ENCODE measurements at regions not wholly inside any gene's neighbourhood (a gene's known extent, or its start where the extent isn't known, plus 50 kb on each side); places are given as distances from the start of the nearest gene placed in this dataset.

DNA sequence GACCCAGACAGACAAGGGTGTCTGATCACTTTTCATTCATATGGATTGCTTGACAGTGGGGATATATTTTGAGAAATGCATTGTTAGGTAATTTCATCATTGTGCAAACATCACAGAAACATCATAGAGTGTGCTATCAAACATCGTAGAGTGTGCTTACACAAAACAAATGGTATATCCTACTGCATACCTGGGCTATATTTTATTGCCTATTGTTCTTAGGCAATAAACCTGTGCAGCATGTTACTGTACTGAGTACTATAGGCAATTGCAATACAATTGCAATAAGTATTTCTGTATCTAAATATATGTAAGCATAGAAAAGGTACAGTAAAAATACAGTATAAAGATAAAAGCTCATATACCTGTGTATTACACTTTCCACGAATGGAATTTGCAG lies 319.1 kb downstream of the KIF20B start (continued):
- TF ChIP-seq, protein P1, sequence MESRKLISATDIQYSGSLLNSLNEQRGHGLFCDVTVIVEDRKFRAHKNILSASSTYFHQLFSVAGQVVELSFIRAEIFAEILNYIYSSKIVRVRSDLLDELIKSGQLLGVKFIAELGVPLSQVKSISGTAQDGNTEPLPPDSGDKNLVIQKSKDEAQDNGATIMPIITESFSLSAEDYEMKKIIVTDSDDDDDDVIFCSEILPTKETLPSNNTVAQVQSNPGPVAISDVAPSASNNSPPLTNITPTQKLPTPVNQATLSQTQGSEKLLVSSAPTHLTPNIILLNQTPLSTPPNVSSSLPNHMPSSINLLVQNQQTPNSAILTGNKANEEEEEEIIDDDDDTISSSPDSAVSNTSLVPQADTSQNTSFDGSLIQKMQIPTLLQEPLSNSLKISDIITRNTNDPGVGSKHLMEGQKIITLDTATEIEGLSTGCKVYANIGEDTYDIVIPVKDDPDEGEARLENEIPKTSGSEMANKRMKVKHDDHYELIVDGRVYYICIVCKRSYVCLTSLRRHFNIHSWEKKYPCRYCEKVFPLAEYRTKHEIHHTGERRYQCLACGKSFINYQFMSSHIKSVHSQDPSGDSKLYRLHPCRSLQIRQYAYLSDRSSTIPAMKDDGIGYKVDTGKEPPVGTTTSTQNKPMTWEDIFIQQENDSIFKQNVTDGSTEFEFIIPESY (IDR thresholded peaks at IDR 0.05), result no peak
- TF ChIP-seq, protein P2, sequence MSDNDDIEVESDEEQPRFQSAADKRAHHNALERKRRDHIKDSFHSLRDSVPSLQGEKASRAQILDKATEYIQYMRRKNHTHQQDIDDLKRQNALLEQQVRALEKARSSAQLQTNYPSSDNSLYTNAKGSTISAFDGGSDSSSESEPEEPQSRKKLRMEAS (IDR thresholded peaks at IDR 0.05), result no peak

DNA sequence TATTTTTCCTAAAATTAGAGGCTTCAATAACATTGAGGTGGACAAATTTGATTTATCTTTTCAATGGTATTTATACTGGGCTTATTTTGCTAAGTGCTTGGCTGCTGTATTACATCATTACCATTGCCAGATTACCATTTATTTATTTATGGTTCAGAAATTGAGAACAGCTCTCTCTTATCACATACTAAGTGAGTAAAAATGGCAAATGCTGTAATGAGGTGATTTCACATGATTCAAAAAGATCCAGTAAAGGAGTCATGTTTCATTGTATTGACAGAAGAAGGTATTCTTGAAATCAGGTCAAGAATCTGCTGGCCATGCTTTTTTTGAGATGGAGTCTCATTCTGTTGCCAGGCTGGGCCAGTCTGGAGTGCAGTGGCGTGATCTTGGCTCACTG lies 322.6 kb downstream of the KIF20B start:
- Histone ChIP-seq H3K9ac (ENCODE audit: low read depth in 1 of 2, low read length in 2 of 2) (no peak overlapping the region), H3K27me3 (ENCODE audit: control insufficient read depth in 4 of 4, insufficient read depth in 4 of 4, low read length in 3 of 4) (no peaks in the 10 kb centered on the region), H3K9me3 (ENCODE audit: control insufficient read depth in 4 of 4, low read length in 3 of 4) (peaks cover 0 to 2% (median 0%) of the 10 kb centered on the region in 4 donors), H3K4me1 (ENCODE audit: control insufficient read depth in 4 of 4, insufficient read depth in 4 of 4, low read length in 3 of 4) (no peaks in the 10 kb centered on the region), H3K36me3 (ENCODE audit: control insufficient read depth in 4 of 4, insufficient read depth in 3 of 4, low read depth in 1 of 4, low read length in 3 of 4) (no peaks in the 10 kb centered on the region), H3K4me3 (ENCODE audit: low read depth in 1 of 3, low read length in 3 of 3) (no peak overlapping the region), H3K27ac (ENCODE audit: low read depth in 1 of 2, low read length in 2 of 2) (no peak overlapping the region)
- TF ChIP-seq EGR1 (IDR thresholded peaks at IDR 0.05; ENCODE audit: low read depth in 2 of 2), result no peak
- TF ChIP-seq GABPA (IDR thresholded peaks at IDR 0.05 in 1 of 2, conservative IDR thresholded peaks at IDR 0.05 in 1 of 2), result no peak
- TF ChIP-seq YY1 (IDR thresholded peaks at IDR 0.05), result no peak
- TF ChIP-seq HNF4G (IDR thresholded peaks at IDR 0.05), result no peak
- TF ChIP-seq, protein P3, sequence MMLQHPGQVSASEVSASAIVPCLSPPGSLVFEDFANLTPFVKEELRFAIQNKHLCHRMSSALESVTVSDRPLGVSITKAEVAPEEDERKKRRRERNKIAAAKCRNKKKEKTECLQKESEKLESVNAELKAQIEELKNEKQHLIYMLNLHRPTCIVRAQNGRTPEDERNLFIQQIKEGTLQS (IDR thresholded peaks at IDR 0.05), result no peak
- no peak for TF ChIP-seq JUND (IDR thresholded peaks at IDR 0.05)
- TF ChIP-seq SP1 (IDR thresholded peaks at IDR 0.05), result no peak
- TF ChIP-seq FOXA1 (IDR thresholded peaks at IDR 0.05), result no peak
- TF ChIP-seq FOXA2 (IDR thresholded peaks at IDR 0.05), result no peak
- TF ChIP-seq NR2F2 (IDR thresholded peaks at IDR 0.05), result no peak
- TF ChIP-seq, protein P4, sequence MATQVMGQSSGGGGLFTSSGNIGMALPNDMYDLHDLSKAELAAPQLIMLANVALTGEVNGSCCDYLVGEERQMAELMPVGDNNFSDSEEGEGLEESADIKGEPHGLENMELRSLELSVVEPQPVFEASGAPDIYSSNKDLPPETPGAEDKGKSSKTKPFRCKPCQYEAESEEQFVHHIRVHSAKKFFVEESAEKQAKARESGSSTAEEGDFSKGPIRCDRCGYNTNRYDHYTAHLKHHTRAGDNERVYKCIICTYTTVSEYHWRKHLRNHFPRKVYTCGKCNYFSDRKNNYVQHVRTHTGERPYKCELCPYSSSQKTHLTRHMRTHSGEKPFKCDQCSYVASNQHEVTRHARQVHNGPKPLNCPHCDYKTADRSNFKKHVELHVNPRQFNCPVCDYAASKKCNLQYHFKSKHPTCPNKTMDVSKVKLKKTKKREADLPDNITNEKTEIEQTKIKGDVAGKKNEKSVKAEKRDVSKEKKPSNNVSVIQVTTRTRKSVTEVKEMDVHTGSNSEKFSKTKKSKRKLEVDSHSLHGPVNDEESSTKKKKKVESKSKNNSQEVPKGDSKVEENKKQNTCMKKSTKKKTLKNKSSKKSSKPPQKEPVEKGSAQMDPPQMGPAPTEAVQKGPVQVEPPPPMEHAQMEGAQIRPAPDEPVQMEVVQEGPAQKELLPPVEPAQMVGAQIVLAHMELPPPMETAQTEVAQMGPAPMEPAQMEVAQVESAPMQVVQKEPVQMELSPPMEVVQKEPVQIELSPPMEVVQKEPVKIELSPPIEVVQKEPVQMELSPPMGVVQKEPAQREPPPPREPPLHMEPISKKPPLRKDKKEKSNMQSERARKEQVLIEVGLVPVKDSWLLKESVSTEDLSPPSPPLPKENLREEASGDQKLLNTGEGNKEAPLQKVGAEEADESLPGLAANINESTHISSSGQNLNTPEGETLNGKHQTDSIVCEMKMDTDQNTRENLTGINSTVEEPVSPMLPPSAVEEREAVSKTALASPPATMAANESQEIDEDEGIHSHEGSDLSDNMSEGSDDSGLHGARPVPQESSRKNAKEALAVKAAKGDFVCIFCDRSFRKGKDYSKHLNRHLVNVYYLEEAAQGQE (IDR thresholded peaks at IDR 0.05), result no peak
- TF ChIP-seq, protein P1 (IDR thresholded peaks at IDR 0.05), result no peak
- no peak for TF ChIP-seq TAF1 (conservative IDR thresholded peaks at IDR 0.05)
- WGBS, result 56% methylated on average over 1 of the region's 1 CpG
- DNase-seq (ENCODE audit: low spot score), result no peak

DNA sequence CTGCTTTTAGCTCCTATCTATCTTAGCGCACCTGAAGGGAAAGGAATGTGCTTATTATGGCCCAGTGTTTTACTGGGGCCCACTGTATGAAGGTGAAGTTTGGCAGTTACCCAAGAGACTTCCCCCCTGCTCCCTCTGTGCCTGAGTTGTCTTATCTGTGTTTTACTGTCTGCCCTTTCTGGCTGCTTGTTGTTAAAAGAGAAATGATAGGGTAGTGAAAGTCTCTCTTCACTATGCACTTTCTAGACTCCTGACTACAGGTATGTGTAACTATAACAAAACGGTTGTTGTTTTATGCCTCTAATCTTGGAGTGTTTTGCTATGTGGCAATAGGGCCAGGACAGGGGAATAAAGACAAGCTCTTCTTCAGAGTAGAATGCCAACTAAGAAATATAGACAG lies 326.9 kb downstream of the KIF20B start:
- Histone ChIP-seq H3K9me3 (ENCODE audit: control insufficient read depth in 4 of 4, low read length in 3 of 4) (peaks cover 0 to 3% (median 0%) of the 10 kb centered on the region in 4 donors), H3K27ac (ENCODE audit: low read depth in 1 of 2, low read length in 2 of 2) (no peak overlapping the region), H3K9ac (ENCODE audit: low read depth in 1 of 2, low read length in 2 of 2) (no peak overlapping the region), H3K36me3 (ENCODE audit: control insufficient read depth in 4 of 4, insufficient read depth in 3 of 4, low read depth in 1 of 4, low read length in 3 of 4) (no peaks in the 10 kb centered on the region), H3K4me1 (ENCODE audit: control insufficient read depth in 4 of 4, insufficient read depth in 4 of 4, low read length in 3 of 4) (no peaks in the 10 kb centered on the region), H3K27me3 (ENCODE audit: control insufficient read depth in 4 of 4, insufficient read depth in 4 of 4, low read length in 3 of 4) (no peaks in the 10 kb centered on the region), H3K4me3 (ENCODE audit: low read depth in 1 of 3, low read length in 3 of 3) (no peak overlapping the region)
- TF ChIP-seq, protein P4 (IDR thresholded peaks at IDR 0.05), result no peak
- no peak for TF ChIP-seq TAF1 (conservative IDR thresholded peaks at IDR 0.05)
- TF ChIP-seq HNF4A (conservative IDR thresholded peaks at IDR 0.05), result no peak
- no peak for TF ChIP-seq GABPA (IDR thresholded peaks at IDR 0.05 in 1 of 2, conservative IDR thresholded peaks at IDR 0.05 in 1 of 2)
- TF ChIP-seq RXRA (IDR thresholded peaks at IDR 0.05), result no peak
- TF ChIP-seq, protein P1 (IDR thresholded peaks at IDR 0.05), result no peak
- no peak for TF ChIP-seq YY1 (IDR thresholded peaks at IDR 0.05)
- whole genome bisulfite sequencing, result 70% methylated on average over 2 of the region's 2 CpGs
- DNase-seq (ENCODE audit: low spot score), result no peak
